Ascending aorta (tissue), 2 donors: ENCODE measurements at regions not wholly inside any gene's neighbourhood (a gene's known extent, or its start where the extent isn't known, plus 50 kb on each side); places are given as distances from the start of the nearest gene placed in this dataset.

Experiments
- DNase-seq, 2 donors: peaks; one replicate each; pipeline ENCODE4 v3.0.0-alpha.2; 2019; ENCODE audit warnings: low spot score in 2 of 2
- H3K27ac ChIP-seq, 2 donors: fragments of 200-600 bp; sonication (generic); one replicate each; pipeline ENCODE4 v1.5.1; 2016 to 2017; ENCODE audit warnings: mild to moderate bottlenecking in 1 of 2
- H3K27me3 ChIP-seq: fragments of 200-600 bp; sonication (generic); one replicate; pipeline ENCODE4 v1.5.1; 2017
- H3K36me3 ChIP-seq, 2 donors: fragments of 200-600 bp; sonication (generic); one replicate each; pipeline ENCODE4 v1.5.1; 2016
- H3K4me1 ChIP-seq, 2 donors: fragments of 200-600 bp; sonication (generic); one replicate each; pipeline ENCODE4 v1.5.1; 2016 to 2017; ENCODE audit warnings: mild to moderate bottlenecking in 1 of 2
- H3K4me3 ChIP-seq, 2 donors: fragments of 200-600 bp; sonication (generic); one replicate each; pipeline ENCODE4 v1.5.1; 2016 to 2017; ENCODE audit warnings: mild to moderate bottlenecking in 1 of 2
- H3K9me3 ChIP-seq, 2 donors: fragments of 200-600 bp; sonication (generic); one replicate each; pipeline ENCODE4 v1.5.1; 2016
- CTCF ChIP-seq, 3 experiments: fragments of 200-600 bp in 2 of 3; fragments of 450-650 bp in 1 of 3; sonication (generic) in 2 of 3; IDR thresholded peaks; one replicate each; pipeline ENCODE4 v1.5.1; 2016 to 2019; ENCODE audit warnings: antibody characterized with exemption in 3 of 3, mild to moderate bottlenecking in 1 of 3, moderate library complexity in 1 of 3
- intact Hi-C: fragments of 100-400 bp; cut with DNase I; formaldehyde crosslinking; loops from one replicate; pipeline ENCODE4 v1.15.1; 2023

- intact Hi-C loops: no loop called here
- Histone ChIP-seq H3K9me3 (no peaks in the 10 kb centered on the region), H3K36me3 (no peaks in the 10 kb centered on the region), H3K4me3 (no peak overlapping the region), H3K4me1 (no peaks in the 10 kb centered on the region), H3K27me3 (no peaks in the 10 kb centered on the region), H3K27ac (no peak overlapping the region)
- no peak for DNase-seq
- no peak for TF ChIP-seq CTCF (IDR thresholded peaks at IDR 0.05)
These were observed 80.4 kb upstream of the MANEA start for GRCh38 chr6:95496769-95497426.

GRCh38 chr6:95501032-95501904, 76.1 kb upstream of the MANEA start:
- no peak for DNase-seq
- no peak overlapping the region for H3K4me3 ChIP-seq
- H3K36me3 ChIP-seq: no peaks in the 10 kb centered on the region
- intact Hi-C loops: no loop called here
- H3K4me1 ChIP-seq: no peaks in the 10 kb centered on the region
- peaks cover 7% of the 10 kb centered on the region in 2 donors for H3K9me3 ChIP-seq
- no peak for TF ChIP-seq CTCF (IDR thresholded peaks at IDR 0.05)
- no peak overlapping the region for H3K27ac ChIP-seq
- H3K27me3 ChIP-seq: no peaks in the 10 kb centered on the region

- Histone ChIP-seq H3K27me3 (no peaks in the 10 kb centered on the region), H3K4me1 (no peaks in the 10 kb centered on the region), H3K4me3 (no peak overlapping the region), H3K36me3 (no peaks in the 10 kb centered on the region), H3K27ac (no peak overlapping the region), H3K9me3 (peaks cover 7% of the 10 kb centered on the region in 2 donors)
- intact Hi-C loops: no loop called here
- no peak for DNase-seq
- no peak for TF ChIP-seq CTCF (IDR thresholded peaks at IDR 0.05)
These were observed 73.8 kb upstream of the MANEA start for GRCh38 chr6:95503568-95503967.

GRCh38 chr6:95511404-95511803, 65.9 kb upstream of the MANEA start:
- H3K9me3 ChIP-seq: no peaks in the 10 kb centered on the region
- TF ChIP-seq CTCF (IDR thresholded peaks at IDR 0.05): no peak
- H3K36me3 ChIP-seq: no peaks in the 10 kb centered on the region
- no peak overlapping the region for H3K4me3 ChIP-seq
- intact Hi-C loops: no loop called here
- H3K4me1 ChIP-seq: no peaks in the 10 kb centered on the region
- H3K27ac ChIP-seq: no peak overlapping the region
- no peak for DNase-seq
- H3K27me3 ChIP-seq: no peaks in the 10 kb centered on the region

GRCh38 chr6:95515975-95516374, 61.4 kb upstream of the MANEA start:
- no peak for DNase-seq
- Histone ChIP-seq H3K27me3 (no peaks in the 10 kb centered on the region), H3K4me3 (no peak overlapping the region), H3K9me3 (no peaks in the 10 kb centered on the region), H3K4me1 (no peaks in the 10 kb centered on the region), H3K27ac (no peak overlapping the region), H3K36me3 (no peaks in the 10 kb centered on the region)
- intact Hi-C loops: no loop called here
- TF ChIP-seq CTCF (IDR thresholded peaks at IDR 0.05): no peak
